ENCODE measurements at regions not wholly inside any gene's neighbourhood (a gene's known extent, or its start where the extent isn't known, plus 50 kb on each side); places are given as distances from the start of the nearest gene placed in this dataset.

DNA sequence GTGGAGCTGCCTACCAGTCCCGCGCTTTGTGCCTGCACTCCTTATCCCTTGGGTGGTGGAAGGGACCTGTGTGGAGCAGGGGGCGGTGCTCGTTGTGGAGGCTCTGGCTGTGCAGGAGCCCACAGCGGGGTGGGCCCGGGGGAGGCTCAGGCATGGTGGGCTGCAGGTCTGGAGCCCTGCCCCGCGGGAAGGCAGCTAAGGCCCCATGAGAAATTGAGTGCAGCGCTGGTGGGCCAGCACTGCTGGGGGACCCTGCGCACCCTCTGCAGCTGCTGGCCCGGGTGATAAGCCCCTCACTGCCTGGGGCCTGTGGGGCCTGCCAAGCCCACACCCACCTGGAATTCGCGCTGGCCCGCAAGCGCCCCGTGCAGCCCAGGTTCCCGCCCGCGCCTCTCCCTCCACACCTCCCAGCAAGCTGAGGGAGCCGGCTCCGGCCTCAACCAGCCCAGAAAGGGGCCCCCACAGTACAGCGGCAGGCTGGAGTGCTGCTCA, 859.6 kb upstream of the KCND2 start:
- TF ChIP-seq, protein P1, sequence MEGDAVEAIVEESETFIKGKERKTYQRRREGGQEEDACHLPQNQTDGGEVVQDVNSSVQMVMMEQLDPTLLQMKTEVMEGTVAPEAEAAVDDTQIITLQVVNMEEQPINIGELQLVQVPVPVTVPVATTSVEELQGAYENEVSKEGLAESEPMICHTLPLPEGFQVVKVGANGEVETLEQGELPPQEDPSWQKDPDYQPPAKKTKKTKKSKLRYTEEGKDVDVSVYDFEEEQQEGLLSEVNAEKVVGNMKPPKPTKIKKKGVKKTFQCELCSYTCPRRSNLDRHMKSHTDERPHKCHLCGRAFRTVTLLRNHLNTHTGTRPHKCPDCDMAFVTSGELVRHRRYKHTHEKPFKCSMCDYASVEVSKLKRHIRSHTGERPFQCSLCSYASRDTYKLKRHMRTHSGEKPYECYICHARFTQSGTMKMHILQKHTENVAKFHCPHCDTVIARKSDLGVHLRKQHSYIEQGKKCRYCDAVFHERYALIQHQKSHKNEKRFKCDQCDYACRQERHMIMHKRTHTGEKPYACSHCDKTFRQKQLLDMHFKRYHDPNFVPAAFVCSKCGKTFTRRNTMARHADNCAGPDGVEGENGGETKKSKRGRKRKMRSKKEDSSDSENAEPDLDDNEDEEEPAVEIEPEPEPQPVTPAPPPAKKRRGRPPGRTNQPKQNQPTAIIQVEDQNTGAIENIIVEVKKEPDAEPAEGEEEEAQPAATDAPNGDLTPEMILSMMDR (IDR thresholded peaks at IDR 0.05; ENCODE audit: partially characterized antibody, unreplicated experiment): no peak
- Mint-ChIP-seq H3K27ac (ENCODE audit: unreplicated experiment) (no peak overlapping the region), H3K4me1 (ENCODE audit: low read depth, unreplicated experiment) (no peaks in the 10 kb centered on the region), H3K4me3 (ENCODE audit: unreplicated experiment) (no peak overlapping the region), H3K9me3 (ENCODE audit: unreplicated experiment) (no peaks in the 10 kb centered on the region), H3K27me3 (ENCODE audit: unreplicated experiment) (no peaks in the 10 kb centered on the region), H3K36me3 (ENCODE audit: unreplicated experiment) (no peaks in the 10 kb centered on the region)
- no peak for DNase-seq

DNA sequence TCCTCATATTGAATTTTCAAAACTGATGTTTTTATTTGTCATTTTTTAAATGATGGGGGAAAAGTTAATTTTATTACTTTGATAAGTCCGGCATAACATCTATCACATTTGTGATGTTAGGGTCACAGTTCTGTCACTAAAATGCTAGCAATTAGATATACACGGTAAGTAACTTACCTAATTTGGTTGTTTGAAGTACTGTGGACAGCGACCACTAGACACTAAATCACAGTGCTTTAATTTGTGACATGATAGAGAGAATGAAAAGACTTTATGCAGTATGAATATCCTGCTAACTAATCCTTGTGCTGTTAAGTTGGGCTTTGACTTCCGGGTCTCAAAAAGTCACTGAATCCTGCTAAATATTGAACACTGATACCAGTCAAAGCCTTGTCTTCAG, 857.3 kb upstream of the KCND2 start:
- DNase-seq: no peak
- TF ChIP-seq, protein P1 (IDR thresholded peaks at IDR 0.05; ENCODE audit: partially characterized antibody, unreplicated experiment): no peak
- Mint-ChIP-seq H3K27me3 (ENCODE audit: unreplicated experiment) (no peaks in the 10 kb centered on the region), H3K4me1 (ENCODE audit: low read depth, unreplicated experiment) (no peaks in the 10 kb centered on the region), H3K9me3 (ENCODE audit: unreplicated experiment) (no peaks in the 10 kb centered on the region), H3K36me3 (ENCODE audit: unreplicated experiment) (no peaks in the 10 kb centered on the region), H3K27ac (ENCODE audit: unreplicated experiment) (no peak overlapping the region), H3K4me3 (ENCODE audit: unreplicated experiment) (no peak overlapping the region)

DNA sequence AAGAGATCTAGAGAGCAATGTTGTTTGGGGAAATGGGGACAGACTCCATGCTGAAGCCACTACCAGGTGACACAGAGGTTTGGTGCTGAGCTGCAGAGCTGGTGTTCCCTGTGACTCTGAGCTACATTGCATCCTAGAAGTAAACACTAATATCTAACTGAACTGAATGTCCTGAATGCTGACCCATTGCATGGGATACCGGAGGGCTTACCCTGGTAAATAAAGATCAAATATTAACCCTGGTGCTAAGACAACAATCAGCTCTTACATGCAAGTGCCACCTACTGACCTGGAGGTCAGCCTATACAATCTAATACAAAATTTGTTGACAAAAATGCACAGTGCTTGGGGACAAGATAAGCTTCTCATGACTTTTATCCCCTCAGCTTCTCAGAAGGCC, 851.3 kb upstream of the KCND2 start:
- H3K27me3 Mint-ChIP-seq (ENCODE audit: unreplicated experiment): no peaks in the 10 kb centered on the region
- DNase-seq: no peak
- TF ChIP-seq, protein P1 (IDR thresholded peaks at IDR 0.05; ENCODE audit: partially characterized antibody, unreplicated experiment): no peak
- H3K4me3 Mint-ChIP-seq (ENCODE audit: unreplicated experiment): no peak overlapping the region
- no peaks in the 10 kb centered on the region for H3K9me3 Mint-ChIP-seq (ENCODE audit: unreplicated experiment)
- H3K4me1 Mint-ChIP-seq (ENCODE audit: low read depth, unreplicated experiment): no peaks in the 10 kb centered on the region
- no peak overlapping the region for H3K27ac Mint-ChIP-seq (ENCODE audit: unreplicated experiment)
- no peaks in the 10 kb centered on the region for H3K36me3 Mint-ChIP-seq (ENCODE audit: unreplicated experiment)

DNA sequence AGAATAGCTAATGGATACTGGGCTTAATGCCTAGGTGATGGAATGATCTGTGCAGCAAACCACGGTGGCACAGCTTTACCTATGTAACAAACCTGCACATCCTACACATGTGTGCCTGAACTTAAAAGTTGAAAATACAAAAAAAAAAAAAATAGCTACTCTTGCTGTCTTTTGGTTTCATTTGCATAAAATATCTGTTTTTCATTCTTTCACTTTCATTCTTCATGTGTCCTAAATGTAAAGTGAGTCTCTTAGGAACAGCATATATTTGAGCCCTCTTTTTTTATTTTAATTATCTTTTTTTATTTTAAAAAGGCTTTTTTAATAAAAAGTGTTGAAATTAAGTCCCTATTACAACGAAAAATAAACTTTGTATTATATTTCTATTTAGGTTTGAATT, 836.1 kb upstream of the KCND2 start:
- TF ChIP-seq, protein P1 (IDR thresholded peaks at IDR 0.05; ENCODE audit: partially characterized antibody, unreplicated experiment): no peak
- Mint-ChIP-seq H3K4me3 (ENCODE audit: unreplicated experiment) (no peak overlapping the region), H3K4me1 (ENCODE audit: low read depth, unreplicated experiment) (no peaks in the 10 kb centered on the region), H3K36me3 (ENCODE audit: unreplicated experiment) (no peaks in the 10 kb centered on the region), H3K27ac (ENCODE audit: unreplicated experiment) (no peak overlapping the region), H3K27me3 (ENCODE audit: unreplicated experiment) (peaks cover 4% of the 10 kb centered on the region), H3K9me3 (ENCODE audit: unreplicated experiment) (no peaks in the 10 kb centered on the region)
- no peak for DNase-seq

DNA sequence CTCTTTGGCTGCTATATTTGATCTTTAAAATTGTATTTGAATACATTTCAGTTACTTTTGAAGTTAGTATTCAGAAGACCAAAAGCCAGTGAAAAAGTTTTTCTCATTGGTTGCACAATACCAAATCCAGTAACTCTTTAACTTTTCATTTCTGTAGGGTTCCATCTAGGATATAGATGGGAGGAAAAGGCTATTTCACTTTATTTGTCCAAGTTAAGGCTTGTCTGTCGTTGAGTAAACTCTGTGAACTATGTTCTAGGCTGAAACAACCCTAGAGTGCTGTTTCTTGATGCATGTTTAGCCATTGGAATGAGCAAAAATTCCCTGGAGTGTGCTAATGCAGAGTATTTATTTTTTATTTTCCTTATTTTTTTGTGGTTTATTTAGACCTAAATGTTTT, 834.7 kb upstream of the KCND2 start:
- H3K4me3 Mint-ChIP-seq (ENCODE audit: unreplicated experiment): no peak overlapping the region
- no peaks in the 10 kb centered on the region for H3K36me3 Mint-ChIP-seq (ENCODE audit: unreplicated experiment)
- H3K9me3 Mint-ChIP-seq (ENCODE audit: unreplicated experiment): no peaks in the 10 kb centered on the region
- DNase-seq: no peak
- H3K27me3 Mint-ChIP-seq (ENCODE audit: unreplicated experiment): peaks cover 4% of the 10 kb centered on the region
- no peaks in the 10 kb centered on the region for H3K4me1 Mint-ChIP-seq (ENCODE audit: low read depth, unreplicated experiment)
- TF ChIP-seq, protein P1 (IDR thresholded peaks at IDR 0.05; ENCODE audit: partially characterized antibody, unreplicated experiment): no peak
- no peak overlapping the region for H3K27ac Mint-ChIP-seq (ENCODE audit: unreplicated experiment)

All from glutamatergic neuron (in vitro differentiated cells).